H1 (cell line): ENCODE measurements at regions not wholly inside any gene's neighbourhood (a gene's known extent, or its start where the extent isn't known, plus 50 kb on each side); places are given as distances from the start of the nearest gene placed in this dataset.

Experiments used
- CTCF ChIA-PET: fragments of 300-600 bp; sonication (Branson Sonifier 250); formaldehyde crosslinking; loops from one replicate; lab custom pipeline; 2021; ENCODE audit not compliant: partially characterized antibody; lab: Charles Lee
- POLR2A ChIA-PET: fragments of 300-600 bp; sonication (Branson Sonifier 250); formaldehyde crosslinking; loops from one replicate; lab custom pipeline; 2021; ENCODE audit warnings: inconsistent platforms; ENCODE audit not compliant: partially characterized antibody; lab: Charles Lee
- DNase-seq, 2 experiments: peaks; one replicate each; pipeline versions ENCODE4 v3.0.0 to v3.0.0-alpha.2; 2010 to 2022; ENCODE audit warnings: low spot score in 2 of 2, low read depth in 1 of 2, mixed read lengths in 1 of 2
- FAIRE-seq: peaks from 2 replicates; lab custom pipeline; 2011; peaks lifted over from hg19 to GRCh38; lab: Jason Lieb, UNC
- H2AFZ ChIP-seq: 2 replicates; pipeline ENCODE4 v1.8.1; 2012; ENCODE audit warnings: low read length, inconsistent platforms
- H2AK5ac ChIP-seq: 2 replicates; pipeline ENCODE4 v1.6.1; 2013; ENCODE audit warnings: low read depth, low read length
- H2BK120ac ChIP-seq: replicated peaks from 2 replicates; pipeline ENCODE3; 2013; ENCODE audit warnings: low read depth, low read length, inconsistent platforms
- H2BK12ac ChIP-seq: 2 replicates; pipeline ENCODE4 v1.6.1; 2013; ENCODE audit warnings: low read depth, low read length
- H2BK15ac ChIP-seq: 2 replicates; pipeline ENCODE4 v1.6.1; 2013; ENCODE audit warnings: low read length
- H2BK20ac ChIP-seq: 2 replicates; pipeline ENCODE4 v1.6.1; 2013; ENCODE audit warnings: low read length
- H2BK5ac ChIP-seq: 2 replicates; pipeline ENCODE4 v1.6.1; 2013; ENCODE audit warnings: low read depth, low read length
- H3K14ac ChIP-seq: 2 replicates; pipeline ENCODE4 v1.6.1; 2013; ENCODE audit warnings: inconsistent platforms; ENCODE audit not compliant: insufficient read length
- H3K18ac ChIP-seq: 2 replicates; pipeline ENCODE4 v1.6.1; 2013; ENCODE audit warnings: low read length; ENCODE audit errors: extremely low read depth
- H3K23ac ChIP-seq: 2 replicates; pipeline ENCODE4 v1.6.1; 2013; ENCODE audit warnings: inconsistent platforms; ENCODE audit not compliant: insufficient read length
- H3K23me2 ChIP-seq: 2 replicates; pipeline ENCODE4 v1.6.1; 2013; ENCODE audit warnings: low read depth, low read length
- H3K27ac ChIP-seq: 2 replicates; pipeline ENCODE4 v1.6.1; 2011; ENCODE audit warnings: low read depth, low read length, inconsistent platforms
- H3K27me3 ChIP-seq, 4 experiments: replicated peaks in 1 of 4; 1 replicate in 1 of 4; 2 replicates in 3 of 4; pipeline versions ENCODE4 v1.6.1 to v1.8.1; 2011 to 2013; ENCODE audit warnings: low read length in 3 of 4, mild to moderate bottlenecking in 3 of 4, inconsistent platforms in 2 of 4, mixed read lengths in 2 of 4, moderate library complexity in 1 of 4; ENCODE audit not compliant: control insufficient read depth in 3 of 4, insufficient read depth in 3 of 4; ENCODE audit errors: extremely low read depth in 1 of 4
- H3K36me3 ChIP-seq, 4 experiments: 2 replicates each; pipeline versions ENCODE4 v1.6.1 to v1.8.1; 2011 to 2013; ENCODE audit warnings: mild to moderate bottlenecking in 4 of 4, low read length in 3 of 4, moderate library complexity in 2 of 4, control low read depth in 1 of 4, inconsistent platforms in 1 of 4; ENCODE audit not compliant: insufficient read depth in 4 of 4, control insufficient read depth in 2 of 4
- H3K4ac ChIP-seq: replicated peaks from 2 replicates; pipeline ENCODE3; 2013; ENCODE audit warnings: low read length, low read depth, mixed read lengths, inconsistent platforms; ENCODE audit not compliant: insufficient read length
- H3K4me1 ChIP-seq, 4 experiments: replicated peaks in 1 of 4; 1 replicate in 1 of 4; 2 replicates in 3 of 4; pipeline versions ENCODE4 v1.6.1 to v1.8.1; 2011 to 2013; ENCODE audit warnings: low read length in 3 of 4, inconsistent platforms in 2 of 4, mixed read lengths in 1 of 4; ENCODE audit not compliant: insufficient read depth in 4 of 4, control insufficient read depth in 3 of 4
- H3K4me2 ChIP-seq, 2 experiments: 2 replicates each; pipeline versions ENCODE4 v1.6.1 to v1.8.1; 2011 to 2013; ENCODE audit warnings: low read depth in 2 of 2, low read length in 2 of 2, control low read depth in 1 of 2, inconsistent platforms in 1 of 2, mild to moderate bottlenecking in 1 of 2; ENCODE audit not compliant: insufficient read depth in 1 of 2
- H3K4me3 ChIP-seq, 4 experiments: fragments of 200-600, 300-600 bp in 1 of 4; sonication (generic), shearing (Covaris generic), sonication (Bioruptor Twin) in 1 of 4; 2 replicates each; pipeline versions ENCODE4 v1.5.1 to v1.8.1; 2011 to 2016; ENCODE audit warnings: low read length in 4 of 4, low read depth in 3 of 4, control low read depth in 2 of 4, inconsistent platforms in 2 of 4, mild to moderate bottlenecking in 2 of 4, mixed read lengths in 1 of 4, moderate library complexity in 1 of 4; ENCODE audit not compliant: insufficient read depth in 2 of 4; ENCODE audit errors: extremely low read depth in 1 of 4
- H3K56ac ChIP-seq: replicated peaks from 2 replicates; pipeline ENCODE3; 2013; ENCODE audit warnings: low read depth, mild to moderate bottlenecking, mixed read lengths, low read length, inconsistent platforms; ENCODE audit not compliant: insufficient read length
- H3K79me1 ChIP-seq: 2 replicates; pipeline ENCODE4 v1.6.1; 2013; ENCODE audit warnings: low read depth, low read length, control low read depth
- H3K79me2 ChIP-seq, 2 experiments: 2 replicates each; pipeline versions ENCODE4 v1.6.1 to v1.8.1; 2012 to 2013; ENCODE audit warnings: low read length in 2 of 2, mild to moderate bottlenecking in 2 of 2, inconsistent platforms in 1 of 2; ENCODE audit not compliant: insufficient read depth in 2 of 2, control insufficient read depth in 1 of 2
- H3K9ac ChIP-seq, 4 experiments: replicated peaks in 1 of 4; 1 replicate in 1 of 4; 2 replicates in 3 of 4; pipeline versions ENCODE4 v1.6.1 to v1.8.1; 2011 to 2013; ENCODE audit warnings: low read depth in 3 of 4, low read length in 3 of 4, control low read depth in 2 of 4, mild to moderate bottlenecking in 2 of 4, moderate library complexity in 2 of 4, inconsistent platforms in 1 of 4; ENCODE audit errors: extremely low read depth in 1 of 4
- H3K9me3 ChIP-seq, 2 experiments: 2 replicates each; pipeline versions ENCODE4 v1.6.1 to v1.8.1; 2012 to 2013; ENCODE audit warnings: mild to moderate bottlenecking in 2 of 2, moderate library complexity in 2 of 2, control low read depth in 1 of 2, inconsistent platforms in 1 of 2, low read depth in 1 of 2, low read length in 1 of 2, mixed read lengths in 1 of 2; ENCODE audit not compliant: insufficient read depth in 2 of 2
- H4K20me1 ChIP-seq, 2 experiments: replicated peaks in 1 of 2; 2 replicates each; pipeline versions ENCODE3 to v1.8.1; 2011 to 2013; ENCODE audit warnings: inconsistent platforms in 2 of 2, low read length in 2 of 2, mild to moderate bottlenecking in 1 of 2; ENCODE audit not compliant: insufficient read depth in 2 of 2, control insufficient read depth in 1 of 2
- H4K5ac ChIP-seq: 2 replicates; pipeline ENCODE4 v1.6.1; 2013; ENCODE audit warnings: low read length, low read depth, mixed read lengths, inconsistent platforms; ENCODE audit not compliant: insufficient read length
- H4K8ac ChIP-seq: 2 replicates; pipeline ENCODE4 v1.8.0; 2013; ENCODE audit warnings: mild to moderate bottlenecking, moderate library complexity, low read length, inconsistent platforms; ENCODE audit not compliant: insufficient read depth; ENCODE audit errors: extremely low read depth
- H4K91ac ChIP-seq: replicated peaks from 2 replicates; pipeline ENCODE3; 2013; ENCODE audit warnings: low read length, mixed read lengths, inconsistent platforms; ENCODE audit not compliant: insufficient read length
- BCL11A ChIP-seq, 2 experiments: IDR thresholded peaks; one replicate each; pipeline ENCODE4 v1.6.1; 2011; ENCODE audit warnings: low read depth in 2 of 2, low read length in 2 of 2, mild to moderate bottlenecking in 2 of 2
- CBX5 ChIP-seq: fragments of 300-800, 300-1000 bp; sonication (generic); IDR thresholded peaks from 2 replicates; pipeline ENCODE4 v1.7.1; 2016; ENCODE audit warnings: antibody characterized with exemption, low read length, low read depth
- CTBP2 ChIP-seq: IDR thresholded peaks from 2 replicates; pipeline ENCODE4 v1.7.0; 2011; ENCODE audit warnings: borderline replicate concordance, mild to moderate bottlenecking, moderate library complexity, mixed read lengths, low read length; ENCODE audit not compliant: insufficient read depth, insufficient read length
- NANOG ChIP-seq: IDR thresholded peaks from 2 replicates; pipeline ENCODE4 v1.6.1; 2011; ENCODE audit warnings: low read length, low read depth, mild to moderate bottlenecking, inconsistent platforms; ENCODE audit not compliant: insufficient read depth, poor library complexity, severe bottlenecking
- RAD21 ChIP-seq, 2 experiments: IDR thresholded peaks in 1 of 2; conservative IDR thresholded peaks in 1 of 2; 2 replicates each; pipeline ENCODE4 v1.6.1; 2011; ENCODE audit warnings: low read depth in 2 of 2, low read length in 2 of 2, improper control_type of control experiment in 1 of 2, inconsistent platforms in 1 of 2, mild to moderate bottlenecking in 1 of 2, moderate library complexity in 1 of 2
- RNF2 ChIP-seq: fragments of 200-900, 300-1000 bp; sonication (generic); IDR thresholded peaks from 2 replicates; pipeline ENCODE4 v1.7.1; 2016; ENCODE audit warnings: borderline replicate concordance, low read depth, mild to moderate bottlenecking, antibody characterized with exemption, low read length; ENCODE audit not compliant: poor library complexity, severe bottlenecking; ENCODE audit errors: missing control alignments
- SIN3A ChIP-seq, 2 experiments: IDR thresholded peaks in 1 of 2; conservative IDR thresholded peaks in 1 of 2; 2 replicates each; pipeline ENCODE4 v1.6.1; 2011 to 2012; ENCODE audit warnings: low read length in 2 of 2, improper control_type of control experiment in 1 of 2, low read depth in 1 of 2, mild to moderate bottlenecking in 1 of 2
- SP4 ChIP-seq: IDR thresholded peaks from 2 replicates; pipeline ENCODE4 v1.6.1; 2012; ENCODE audit warnings: low read length, inconsistent platforms
- TF ChIP-seq, protein P1 (sequence below), 3 experiments: IDR thresholded peaks; 1 replicate in 2 of 3; 2 replicates in 1 of 3; pipeline versions ENCODE4 v1.5.1 to v1.6.1; 2011; ENCODE audit warnings: low read length in 3 of 3, mild to moderate bottlenecking in 3 of 3, inconsistent platforms in 2 of 3, low read depth in 1 of 3, moderate library complexity in 1 of 3; ENCODE audit not compliant: insufficient read depth in 1 of 3; ENCODE audit errors: control extremely low read depth in 1 of 3
- TF ChIP-seq, protein P2 (sequence below): IDR thresholded peaks from 2 replicates; pipeline ENCODE4 v1.6.1; 2011; ENCODE audit warnings: low read depth, mild to moderate bottlenecking, low read length; ENCODE audit not compliant: insufficient read depth

DNA sequence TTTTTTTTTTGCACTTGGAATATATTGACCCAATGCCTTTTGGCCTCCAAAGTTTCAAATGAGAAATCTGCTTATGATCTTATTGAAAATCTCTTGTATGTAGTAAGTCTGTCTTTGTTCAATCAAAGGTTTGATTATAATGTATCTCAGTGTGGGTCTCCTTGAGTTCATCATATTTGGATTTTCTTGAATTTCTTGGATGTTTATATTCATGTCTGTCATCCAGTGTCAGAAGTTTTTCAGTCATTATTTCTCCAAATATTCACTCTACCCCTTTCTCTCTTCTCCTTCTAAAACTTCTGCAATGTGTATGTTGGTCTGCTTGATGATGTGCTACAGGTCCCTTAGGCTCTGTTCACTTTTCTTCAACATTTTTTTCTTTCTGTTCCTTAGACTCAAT is 95.9 kb upstream of the PTPRK start:
- H3K4me3 ChIP-seq, result no peak overlapping the region
- no peak overlapping the region for H2AK5ac ChIP-seq
- no peak overlapping the region for H4K8ac ChIP-seq
- H3K4me2 ChIP-seq, result no peak overlapping the region
- no peaks in the 10 kb centered on the region for H4K20me1 ChIP-seq
- no peak overlapping the region for H3K18ac ChIP-seq
- no peak overlapping the region for H2BK20ac ChIP-seq
- DNase-seq (no peak), FAIRE-seq (no peak)
- POLR2A ChIA-PET, result no interaction called here
- H3K79me2 ChIP-seq, result no peaks in the 10 kb centered on the region
- no peak overlapping the region for H3K9ac ChIP-seq
- no peak overlapping the region for H2BK12ac ChIP-seq
- H3K36me3 ChIP-seq, result no peaks in the 10 kb centered on the region
- no peak overlapping the region for H3K23ac ChIP-seq
- H2BK15ac ChIP-seq, result no peak overlapping the region
- H2AFZ ChIP-seq, result no peak overlapping the region
- H3K9me3 ChIP-seq, result no peaks in the 10 kb centered on the region
- H3K27ac ChIP-seq, result no peak overlapping the region
- no peak overlapping the region for H4K5ac ChIP-seq
- H3K4ac ChIP-seq, result no peak overlapping the region
- CTCF ChIA-PET, result interaction anchor here (0.7 kb wide), 1 partner anchor 32 kb away, joined by 5 read pairs; no protein-coding TSS in a partner anchor
- no peak overlapping the region for H2BK120ac ChIP-seq
- no peak overlapping the region for H2BK5ac ChIP-seq
- no peak overlapping the region for H4K91ac ChIP-seq
- no peaks in the 10 kb centered on the region; the same call in 1 of the 2 replicates for H3K23me2 ChIP-seq
- no peak overlapping the region for H3K14ac ChIP-seq
- peaks cover 0 to 4% (median 0%) of the 10 kb centered on the region in 4 experiments; a peak in 2 of 7 replicates for H3K4me1 ChIP-seq
- H3K79me1 ChIP-seq, result no peaks in the 10 kb centered on the region
- no peaks in the 10 kb centered on the region for H3K27me3 ChIP-seq
- no peak overlapping the region for H3K56ac ChIP-seq
- no peak for TF ChIP-seq SP4
- TF ChIP-seq NANOG, result no peak
- no peak for TF ChIP-seq CBX5
- no peak for TF ChIP-seq RNF2
- TF ChIP-seq BCL11A (IDR thresholded peaks at IDR 0.05; ENCODE audit: low read depth in 2 of 2, low read length in 2 of 2), result no peak
- TF ChIP-seq, protein P1, sequence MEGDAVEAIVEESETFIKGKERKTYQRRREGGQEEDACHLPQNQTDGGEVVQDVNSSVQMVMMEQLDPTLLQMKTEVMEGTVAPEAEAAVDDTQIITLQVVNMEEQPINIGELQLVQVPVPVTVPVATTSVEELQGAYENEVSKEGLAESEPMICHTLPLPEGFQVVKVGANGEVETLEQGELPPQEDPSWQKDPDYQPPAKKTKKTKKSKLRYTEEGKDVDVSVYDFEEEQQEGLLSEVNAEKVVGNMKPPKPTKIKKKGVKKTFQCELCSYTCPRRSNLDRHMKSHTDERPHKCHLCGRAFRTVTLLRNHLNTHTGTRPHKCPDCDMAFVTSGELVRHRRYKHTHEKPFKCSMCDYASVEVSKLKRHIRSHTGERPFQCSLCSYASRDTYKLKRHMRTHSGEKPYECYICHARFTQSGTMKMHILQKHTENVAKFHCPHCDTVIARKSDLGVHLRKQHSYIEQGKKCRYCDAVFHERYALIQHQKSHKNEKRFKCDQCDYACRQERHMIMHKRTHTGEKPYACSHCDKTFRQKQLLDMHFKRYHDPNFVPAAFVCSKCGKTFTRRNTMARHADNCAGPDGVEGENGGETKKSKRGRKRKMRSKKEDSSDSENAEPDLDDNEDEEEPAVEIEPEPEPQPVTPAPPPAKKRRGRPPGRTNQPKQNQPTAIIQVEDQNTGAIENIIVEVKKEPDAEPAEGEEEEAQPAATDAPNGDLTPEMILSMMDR (IDR thresholded peaks at IDR 0.05; ENCODE audit: control extremely low read depth in 1 of 3, insufficient read depth in 1 of 3, low read depth in 1 of 3, low read length in 3 of 3), result no peak
- no peak for TF ChIP-seq CTBP2
- TF ChIP-seq RAD21 (IDR thresholded peaks at IDR 0.05 in 1 of 2, conservative IDR thresholded peaks at IDR 0.05 in 1 of 2; ENCODE audit: low read depth in 2 of 2, low read length in 2 of 2), result no peak
- TF ChIP-seq SIN3A (conservative IDR thresholded peaks at IDR 0.05 in 1 of 2, IDR thresholded peaks at IDR 0.05 in 1 of 2; ENCODE audit: low read depth in 1 of 2, low read length in 2 of 2), result no peak
- TF ChIP-seq, protein P2, sequence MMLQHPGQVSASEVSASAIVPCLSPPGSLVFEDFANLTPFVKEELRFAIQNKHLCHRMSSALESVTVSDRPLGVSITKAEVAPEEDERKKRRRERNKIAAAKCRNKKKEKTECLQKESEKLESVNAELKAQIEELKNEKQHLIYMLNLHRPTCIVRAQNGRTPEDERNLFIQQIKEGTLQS, result no peak
